Stimulated activated CD4-positive, alpha-beta T cell treated with anti-CD3 and anti-CD28 coated beads, TNF-alpha, amount 100 ng/mL, for 48 hours (primary cell): ENCODE measurements at regions not wholly inside any gene's neighbourhood (a gene's known extent, or its start where the extent isn't known, plus 50 kb on each side); places are given as distances from the start of the nearest gene placed in this dataset.

Experiments used
- DNase-seq, 3 donors: peaks; one replicate each; pipeline ENCODE4 v3.0.0-alpha.2; 2020; ENCODE audit warnings: low read depth in 3 of 3

- no peak for DNase-seq
Measured at GRCh38 chr3:150091626-150092025, 120.9 kb upstream of the PFN2 start.

GRCh38 chr3:150090877-150091276 is 120.2 kb upstream of the PFN2 start:
- no peak for DNase-seq

GRCh38 chr3:150090006-150090405 is 119.3 kb upstream of the PFN2 start:
- no peak for DNase-seq

GRCh38 chr3:150084128-150084527 is 113.4 kb upstream of the PFN2 start:
- no peak for DNase-seq

GRCh38 chr3:150083655-150084042 is 113.0 kb upstream of the PFN2 start:
- DNase-seq = no peak

- no peak for DNase-seq
Measured at GRCh38 chr3:150082898-150083654, 112.4 kb upstream of the PFN2 start.

GRCh38 chr3:150081084-150081483 is 110.4 kb upstream of the PFN2 start:
- no peak for DNase-seq

- no peak for DNase-seq
Measured at GRCh38 chr3:150080058-150080730, 109.5 kb upstream of the PFN2 start.

- no peak for DNase-seq
Measured at GRCh38 chr3:150079029-150079739, 108.5 kb upstream of the PFN2 start.

GRCh38 chr3:150077581-150078247 is 107.0 kb upstream of the PFN2 start:
- no peak for DNase-seq

GRCh38 chr3:150077107-150077506 is 106.4 kb upstream of the PFN2 start:
- no peak for DNase-seq

GRCh38 chr3:150076443-150076842 is 105.7 kb upstream of the PFN2 start:
- no peak for DNase-seq

GRCh38 chr3:150075417-150075865 is 104.7 kb upstream of the PFN2 start:
- DNase-seq = no peak

GRCh38 chr3:150074697-150075416 is 104.2 kb upstream of the PFN2 start:
- no peak for DNase-seq

GRCh38 chr3:150074277-150074676 is 103.6 kb upstream of the PFN2 start:
- DNase-seq = no peak

GRCh38 chr3:150073513-150073912 is 102.8 kb upstream of the PFN2 start:
- DNase-seq = no peak

- DNase-seq = no peak
Measured at GRCh38 chr3:150073031-150073430, 102.3 kb upstream of the PFN2 start.

GRCh38 chr3:150072576-150072975 is 101.9 kb upstream of the PFN2 start:
- DNase-seq = no peak

GRCh38 chr3:150070271-150070670 is 99.6 kb upstream of the PFN2 start:
- DNase-seq = no peak

GRCh38 chr3:150069633-150070032 is 98.9 kb upstream of the PFN2 start:
- DNase-seq = no peak

GRCh38 chr3:150069154-150069527 is 98.4 kb upstream of the PFN2 start:
- no peak for DNase-seq
